HEK293 (cell line): ENCODE measurements at regions not wholly inside any gene's neighbourhood (a gene's known extent, or its start where the extent isn't known, plus 50 kb on each side); places are given as distances from the start of the nearest gene placed in this dataset.
"Not testable (repeated sequence)": the region's sequence is repeated elsewhere in the genome, so short reads cannot be mapped to it uniquely, and the experiment has no call there.

ENCODE experiments used
- CTCF ChIA-PET: fragments of 350-600 bp; formaldehyde crosslinking; extraction: SDS; loops from one replicate; lab custom pipeline; 2021; ENCODE audit warnings: antibody characterized with exemption; lab: Yijun Ruan, JAX
- POLR2A ChIA-PET: fragments of 300-600 bp; formaldehyde crosslinking; extraction: SDS; loops from one replicate; lab custom pipeline; 2020; ENCODE audit warnings: antibody characterized with exemption, inconsistent platforms; lab: Yijun Ruan, JAX
- H3K27ac ChIP-seq: fragments of 200-500 bp; sonication (Bioruptor generic); 2 replicates; pipeline ENCODE4 v1.5.1; 2014; ENCODE audit warnings: low read depth, low read length, control low read depth, inconsistent platforms; ENCODE audit errors: extremely low read depth
- H3K36me3 ChIP-seq, 2 experiments: fragments of 200-500 bp in 1 of 2; sonication (Bioruptor generic) in 1 of 2; 1 replicate in 1 of 2; 2 replicates in 1 of 2; pipeline ENCODE4 v1.5.1; 2014 to 2017; ENCODE audit warnings: inconsistent platforms in 2 of 2, low read length in 2 of 2; ENCODE audit not compliant: control insufficient read depth in 2 of 2, insufficient read depth in 1 of 2
- H3K4me1 ChIP-seq: fragments of 200-500 bp; sonication (Bioruptor generic); 2 replicates; pipeline ENCODE4 v1.5.1; 2014; ENCODE audit warnings: mild to moderate bottlenecking, low read length, inconsistent platforms; ENCODE audit not compliant: control insufficient read depth, insufficient read depth
- H3K4me3 ChIP-seq: 2 replicates; pipeline ENCODE4 v1.5.1; 2011; ENCODE audit warnings: low read depth, mild to moderate bottlenecking, control low read depth, low read length, moderate library complexity
- H3K9me3 ChIP-seq: fragments of 200-500 bp; sonication (Bioruptor generic); 2 replicates; pipeline ENCODE4 v1.5.1; 2014; ENCODE audit warnings: low read depth, low read length, inconsistent platforms; ENCODE audit not compliant: control insufficient read depth, insufficient read depth
- EGR2 ChIP-seq: fragments of 450-650 bp; formaldehyde crosslinking; IDR thresholded peaks from 2 replicates; pipeline ENCODE4 v1.5.1; 2016; ENCODE audit warnings: low read depth, missing biosample characterization, missing genetic modification characterization
- HOXA7 ChIP-seq: sonication (generic); formaldehyde crosslinking; IDR thresholded peaks from 2 replicates; pipeline ENCODE4 v1.8.1; 2022; ENCODE audit warnings: missing genetic modification reagents, borderline replicate concordance
- KLF7 ChIP-seq: fragments of 450-650 bp; formaldehyde crosslinking; IDR thresholded peaks from 2 replicates; pipeline ENCODE4 v1.5.1; 2016; ENCODE audit warnings: missing biosample characterization, missing genetic modification characterization, borderline replicate concordance
- KLF9 ChIP-seq: fragments of 450-650 bp; formaldehyde crosslinking; IDR thresholded peaks from 2 replicates; pipeline ENCODE4 v1.5.1; 2016; ENCODE audit warnings: missing biosample characterization, missing genetic modification characterization, low read depth
- MEIS1 ChIP-seq: sonication (generic); formaldehyde crosslinking; IDR thresholded peaks from 2 replicates; pipeline ENCODE4 v1.8.1; 2022; ENCODE audit warnings: missing genetic modification reagents, mild to moderate bottlenecking, borderline replicate concordance
- MZF1 ChIP-seq: fragments of 450-650 bp; formaldehyde crosslinking; IDR thresholded peaks from 2 replicates; pipeline ENCODE4 v1.5.1; 2017; ENCODE audit warnings: missing biosample characterization, missing genetic modification characterization, borderline replicate concordance
- OSR2 ChIP-seq: fragments of 450-650 bp; formaldehyde crosslinking; IDR thresholded peaks from 2 replicates; pipeline ENCODE4 v1.5.1; 2016; ENCODE audit warnings: missing biosample characterization, missing genetic modification characterization
- SP2 ChIP-seq: fragments of 450-650 bp; formaldehyde crosslinking; IDR thresholded peaks from 2 replicates; pipeline ENCODE4 v1.5.1; 2016; ENCODE audit warnings: missing biosample characterization, missing genetic modification characterization
- ZNF114 ChIP-seq: fragments of 450-650 bp; formaldehyde crosslinking; IDR thresholded peaks from 2 replicates; pipeline ENCODE4 v1.5.0; 2017; ENCODE audit warnings: missing biosample characterization, missing genetic modification characterization
- ZNF140 ChIP-seq: fragments of 450-650 bp; formaldehyde crosslinking; IDR thresholded peaks from 2 replicates; pipeline ENCODE4 v1.5.1; 2016; ENCODE audit warnings: missing biosample characterization, missing genetic modification characterization
- ZNF433 ChIP-seq: fragments of 450-650 bp; formaldehyde crosslinking; IDR thresholded peaks from 2 replicates; pipeline ENCODE4 v1.5.1; 2016; ENCODE audit warnings: missing biosample characterization, missing genetic modification characterization, low read depth
- ZNF529 ChIP-seq: fragments of 450-650 bp; formaldehyde crosslinking; IDR thresholded peaks from 2 replicates; pipeline ENCODE4 v1.5.1; 2017; ENCODE audit warnings: missing genetic modification characterization, missing biosample characterization; ENCODE audit not compliant: insufficient replicate concordance
- ZNF621 ChIP-seq: fragments of 450-650 bp; formaldehyde crosslinking; IDR thresholded peaks from 2 replicates; pipeline ENCODE4 v1.5.1; 2017; ENCODE audit warnings: missing biosample characterization, missing genetic modification characterization
- ZNF785 ChIP-seq: fragments of 450-650 bp; formaldehyde crosslinking; IDR thresholded peaks from 2 replicates; pipeline ENCODE4 v1.5.1; 2016; ENCODE audit warnings: missing biosample characterization, missing genetic modification characterization
- ZXDB ChIP-seq: fragments of 450-650 bp; formaldehyde crosslinking; IDR thresholded peaks from 2 replicates; pipeline ENCODE4 v1.5.1; 2016; ENCODE audit warnings: missing biosample characterization, missing genetic modification characterization
- TF ChIP-seq, protein P1 (sequence below): IDR thresholded peaks from 2 replicates; pipeline ENCODE4 v1.6.1; 2011; ENCODE audit warnings: mild to moderate bottlenecking, low read depth, low read length, borderline replicate concordance
- TF ChIP-seq, protein P2 (sequence below): fragments of 450-650 bp; formaldehyde crosslinking; IDR thresholded peaks from 2 replicates; pipeline ENCODE4 v1.5.1; 2016; ENCODE audit warnings: missing biosample characterization, missing genetic modification characterization, low read depth
- TF ChIP-seq, protein P3 (sequence below): fragments of 450-650 bp; formaldehyde crosslinking; IDR thresholded peaks from 2 replicates; pipeline ENCODE4 v1.5.1; 2016; ENCODE audit warnings: missing biosample characterization, missing genetic modification characterization
- TF ChIP-seq, protein P4 (sequence below): fragments of 450-650 bp; formaldehyde crosslinking; IDR thresholded peaks from 2 replicates; pipeline ENCODE4 v1.5.1; 2016; ENCODE audit warnings: missing biosample characterization, missing genetic modification characterization

DNA sequence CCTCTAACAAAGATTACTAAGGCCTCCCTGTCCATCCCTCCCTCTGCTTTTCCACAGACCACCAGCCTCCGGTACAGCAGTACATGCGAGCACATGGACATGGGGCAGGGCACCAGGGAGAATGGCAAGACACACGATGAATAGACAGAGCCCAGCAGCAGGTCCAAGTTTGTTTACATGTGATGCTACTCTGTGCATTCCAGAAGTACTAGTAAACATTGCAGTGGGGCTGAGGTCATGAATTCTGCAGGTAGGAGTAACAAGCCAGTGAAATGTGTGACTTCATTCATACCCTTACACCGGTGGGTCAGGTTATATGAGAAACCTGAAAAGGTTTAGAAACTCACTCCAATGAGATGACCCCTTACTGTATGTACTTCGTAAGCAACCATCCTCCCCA is 205.7 kb downstream of the BCL11A start (continued):
- TF ChIP-seq, protein P1, sequence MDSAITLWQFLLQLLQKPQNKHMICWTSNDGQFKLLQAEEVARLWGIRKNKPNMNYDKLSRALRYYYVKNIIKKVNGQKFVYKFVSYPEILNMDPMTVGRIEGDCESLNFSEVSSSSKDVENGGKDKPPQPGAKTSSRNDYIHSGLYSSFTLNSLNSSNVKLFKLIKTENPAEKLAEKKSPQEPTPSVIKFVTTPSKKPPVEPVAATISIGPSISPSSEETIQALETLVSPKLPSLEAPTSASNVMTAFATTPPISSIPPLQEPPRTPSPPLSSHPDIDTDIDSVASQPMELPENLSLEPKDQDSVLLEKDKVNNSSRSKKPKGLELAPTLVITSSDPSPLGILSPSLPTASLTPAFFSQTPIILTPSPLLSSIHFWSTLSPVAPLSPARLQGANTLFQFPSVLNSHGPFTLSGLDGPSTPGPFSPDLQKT = no peak

DNA sequence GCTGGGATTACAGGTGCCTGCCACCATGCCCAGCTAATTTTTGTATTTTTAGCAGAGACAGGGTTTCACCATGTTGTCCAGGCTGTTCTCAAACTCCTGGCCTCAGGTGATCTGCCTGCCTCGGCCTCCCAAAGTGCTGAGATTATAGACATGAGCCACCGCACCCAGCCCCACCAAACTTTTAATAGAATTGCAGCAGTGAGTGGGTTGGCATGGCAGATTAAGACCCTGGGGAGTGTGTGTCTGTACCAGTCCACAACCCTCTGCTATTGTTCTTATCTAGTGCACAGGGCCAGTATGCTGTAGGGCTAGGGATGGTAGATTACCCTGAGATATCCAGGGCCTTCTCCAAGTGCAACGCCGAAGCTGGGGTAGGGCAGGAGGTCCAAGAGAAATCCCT is 211.0 kb downstream of the BCL11A start:
- H3K4me1 ChIP-seq, H3K36me3 ChIP-seq, H3K9me3 ChIP-seq, POLR2A ChIA-PET, H3K27ac ChIP-seq, CTCF ChIA-PET, H3K4me3 ChIP-seq: not testable (repeated sequence)

DNA sequence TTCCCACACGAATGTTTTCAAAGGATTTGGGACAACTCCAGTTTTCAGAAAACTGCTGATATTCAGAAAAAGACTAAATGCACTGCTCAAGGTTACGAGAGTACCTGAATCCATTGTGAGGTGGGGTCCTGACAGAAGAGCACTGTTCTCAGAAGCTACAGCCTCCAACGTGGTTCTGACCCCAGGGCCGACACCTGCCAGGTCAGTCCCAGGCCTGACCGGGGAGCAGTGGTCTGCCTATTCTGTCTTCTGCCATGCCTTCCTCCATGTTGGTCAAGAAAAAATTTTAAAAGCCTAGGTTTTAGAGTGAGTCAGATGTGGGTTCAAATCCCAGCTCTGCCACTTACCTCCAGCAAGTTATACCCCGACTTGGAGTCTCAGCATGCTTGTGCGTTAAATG is 212.3 kb downstream of the BCL11A start:
- TF ChIP-seq ZXDB (tag by site-specific recombination) = no peak
- no peak for TF ChIP-seq OSR2
- TF ChIP-seq KLF7 (tag by site-specific recombination) = no peak
- TF ChIP-seq, protein P2, sequence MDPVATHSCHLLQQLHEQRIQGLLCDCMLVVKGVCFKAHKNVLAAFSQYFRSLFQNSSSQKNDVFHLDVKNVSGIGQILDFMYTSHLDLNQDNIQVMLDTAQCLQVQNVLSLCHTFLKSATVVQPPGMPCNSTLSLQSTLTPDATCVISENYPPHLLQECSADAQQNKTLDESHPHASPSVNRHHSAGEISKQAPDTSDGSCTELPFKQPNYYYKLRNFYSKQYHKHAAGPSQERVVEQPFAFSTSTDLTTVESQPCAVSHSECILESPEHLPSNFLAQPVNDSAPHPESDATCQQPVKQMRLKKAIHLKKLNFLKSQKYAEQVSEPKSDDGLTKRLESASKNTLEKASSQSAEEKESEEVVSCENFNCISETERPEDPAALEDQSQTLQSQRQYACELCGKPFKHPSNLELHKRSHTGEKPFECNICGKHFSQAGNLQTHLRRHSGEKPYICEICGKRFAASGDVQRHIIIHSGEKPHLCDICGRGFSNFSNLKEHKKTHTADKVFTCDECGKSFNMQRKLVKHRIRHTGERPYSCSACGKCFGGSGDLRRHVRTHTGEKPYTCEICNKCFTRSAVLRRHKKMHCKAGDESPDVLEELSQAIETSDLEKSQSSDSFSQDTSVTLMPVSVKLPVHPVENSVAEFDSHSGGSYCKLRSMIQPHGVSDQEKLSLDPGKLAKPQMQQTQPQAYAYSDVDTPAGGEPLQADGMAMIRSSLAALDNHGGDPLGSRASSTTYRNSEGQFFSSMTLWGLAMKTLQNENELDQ (tag by site-specific recombination) = no peak
- TF ChIP-seq ZNF114 (tag by site-specific recombination) = no peak
- no peak for TF ChIP-seq MZF1 (tag by site-specific recombination)
- TF ChIP-seq MEIS1 = no peak
- no peak for TF ChIP-seq EGR2 (tag by site-specific recombination)
- TF ChIP-seq, protein P3, sequence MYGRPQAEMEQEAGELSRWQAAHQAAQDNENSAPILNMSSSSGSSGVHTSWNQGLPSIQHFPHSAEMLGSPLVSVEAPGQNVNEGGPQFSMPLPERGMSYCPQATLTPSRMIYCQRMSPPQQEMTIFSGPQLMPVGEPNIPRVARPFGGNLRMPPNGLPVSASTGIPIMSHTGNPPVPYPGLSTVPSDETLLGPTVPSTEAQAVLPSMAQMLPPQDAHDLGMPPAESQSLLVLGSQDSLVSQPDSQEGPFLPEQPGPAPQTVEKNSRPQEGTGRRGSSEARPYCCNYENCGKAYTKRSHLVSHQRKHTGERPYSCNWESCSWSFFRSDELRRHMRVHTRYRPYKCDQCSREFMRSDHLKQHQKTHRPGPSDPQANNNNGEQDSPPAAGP (tag by site-specific recombination) = no peak
- TF ChIP-seq ZNF433 = no peak
- no peak for TF ChIP-seq ZNF785 (tag by site-specific recombination)
- TF ChIP-seq, protein P4, sequence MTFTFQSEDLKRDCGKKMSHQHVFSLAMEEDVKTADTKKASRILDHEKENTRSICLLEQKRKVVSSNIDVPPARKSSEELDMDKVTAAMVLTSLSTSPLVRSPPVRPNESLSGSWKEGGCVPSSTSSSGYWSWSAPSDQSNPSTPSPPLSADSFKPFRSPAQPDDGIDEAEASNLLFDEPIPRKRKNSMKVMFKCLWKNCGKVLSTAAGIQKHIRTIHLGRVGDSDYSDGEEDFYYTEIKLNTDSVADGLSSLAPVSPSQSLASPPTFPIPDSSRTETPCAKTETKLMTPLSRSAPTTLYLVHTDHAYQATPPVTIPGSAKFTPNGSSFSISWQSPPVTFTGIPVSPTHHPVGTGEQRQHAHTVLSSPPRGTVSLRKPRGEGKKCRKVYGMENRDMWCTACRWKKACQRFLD = no peak
- no peak for TF ChIP-seq ZNF621 (tag by site-specific recombination)
- TF ChIP-seq ZNF529 (tag by site-specific recombination) = no peak
- TF ChIP-seq ZNF140 = no peak
- TF ChIP-seq KLF9 (tag by site-specific recombination) = no peak
- no peak for TF ChIP-seq SP2 (tag by site-specific recombination)
- no peak for TF ChIP-seq HOXA7
- Histone ChIP-seq H3K9me3 (no peaks in the 10 kb centered on the region), H3K27ac (no peak overlapping the region), H3K36me3 (no peaks in the 10 kb centered on the region), H3K4me3 (no peak overlapping the region), H3K4me1 (no peaks in the 10 kb centered on the region)
- CTCF ChIA-PET = interaction anchor here (1.0 kb wide), 1 partner anchor 220 kb away, joined by 3 read pairs; no protein-coding TSS in a partner anchor
- POLR2A ChIA-PET = no interaction called here
